HG03558 (cell line): ENCODE measurements at regions not wholly inside any gene's neighbourhood (a gene's known extent, or its start where the extent isn't known, plus 50 kb on each side); places are given as distances from the start of the nearest gene placed in this dataset.

ENCODE experiments used
- ATAC-seq: cut with Tn5 transposase; IDR thresholded peaks from one replicate; pipeline ENCODE4 v1.9.1; 2021; ENCODE audit warnings: moderate number of reproducible peaks; ENCODE audit not compliant: unreplicated experiment; ENCODE audit errors: extremely low read depth

DNA sequence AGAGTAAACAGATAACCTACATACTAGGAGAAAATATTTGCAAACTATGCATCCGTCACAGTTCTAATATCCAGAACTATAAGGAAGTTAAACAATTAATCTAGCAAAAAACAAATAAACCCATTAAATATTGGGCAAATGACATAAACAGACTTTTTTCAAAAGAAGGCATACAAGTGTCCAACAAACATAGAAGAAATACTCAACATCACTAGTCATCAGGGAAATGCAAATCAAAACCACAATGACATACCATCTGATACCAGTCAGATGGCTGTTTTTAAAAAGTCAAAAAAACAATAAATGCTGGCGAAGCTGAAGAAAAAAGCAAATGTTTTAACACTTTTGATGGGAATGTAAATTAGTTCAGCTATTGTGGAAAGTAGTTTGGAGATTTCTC lies 1117.7 kb upstream of the MAP3K7 start:
- no peak for ATAC-seq

DNA sequence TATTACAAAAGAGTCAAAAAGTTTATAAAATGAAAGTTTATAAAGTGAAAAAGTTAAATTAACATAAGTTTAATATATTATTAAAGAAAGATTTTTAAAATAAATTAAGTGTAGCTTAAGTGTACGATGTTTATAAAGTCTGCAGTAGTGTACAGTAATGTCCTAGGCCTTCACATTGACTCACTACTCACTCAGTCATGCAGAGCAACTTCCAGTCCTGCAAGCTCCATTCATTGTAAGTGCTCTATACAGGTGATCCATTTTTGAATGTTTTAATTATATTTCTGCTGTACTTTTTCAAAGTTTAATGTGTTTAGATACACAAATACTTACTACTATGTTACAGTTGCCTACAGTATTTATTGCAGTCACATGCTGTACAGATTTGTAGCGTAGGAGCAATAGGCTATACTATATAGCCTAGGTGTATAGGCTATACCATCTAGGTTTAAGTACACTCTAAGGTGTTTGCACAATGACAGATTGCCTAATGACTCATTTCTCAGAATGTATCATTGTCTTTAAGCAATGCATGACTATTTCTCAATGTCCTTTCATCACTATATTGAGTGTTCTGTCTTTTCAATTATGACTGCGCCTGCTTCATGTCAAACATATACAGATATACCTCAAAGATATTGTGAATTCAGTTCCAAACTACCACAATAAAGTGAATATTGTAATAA lies 1110.3 kb upstream of the MAP3K7 start:
- peak; percentile 50 for ATAC-seq

DNA sequence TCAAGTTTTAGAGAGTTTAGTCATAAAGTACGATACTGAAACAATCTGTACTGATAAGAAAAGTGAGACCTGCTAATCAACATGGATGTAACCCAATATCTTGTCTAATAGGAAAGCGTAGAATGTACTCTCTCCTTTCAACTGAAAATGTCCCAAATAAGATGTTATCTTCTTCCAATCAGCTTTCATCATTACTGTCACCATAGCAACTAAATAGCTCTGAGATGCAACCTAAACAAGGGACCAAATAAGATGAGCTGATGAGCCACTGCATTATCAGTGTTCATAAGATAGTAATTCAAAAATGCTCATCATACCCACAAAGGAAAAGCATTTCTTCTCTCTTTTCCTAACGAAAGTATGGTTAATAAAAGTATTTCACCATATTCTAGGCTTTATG lies 1108.3 kb upstream of the MAP3K7 start:
- ATAC-seq, result no peak

DNA sequence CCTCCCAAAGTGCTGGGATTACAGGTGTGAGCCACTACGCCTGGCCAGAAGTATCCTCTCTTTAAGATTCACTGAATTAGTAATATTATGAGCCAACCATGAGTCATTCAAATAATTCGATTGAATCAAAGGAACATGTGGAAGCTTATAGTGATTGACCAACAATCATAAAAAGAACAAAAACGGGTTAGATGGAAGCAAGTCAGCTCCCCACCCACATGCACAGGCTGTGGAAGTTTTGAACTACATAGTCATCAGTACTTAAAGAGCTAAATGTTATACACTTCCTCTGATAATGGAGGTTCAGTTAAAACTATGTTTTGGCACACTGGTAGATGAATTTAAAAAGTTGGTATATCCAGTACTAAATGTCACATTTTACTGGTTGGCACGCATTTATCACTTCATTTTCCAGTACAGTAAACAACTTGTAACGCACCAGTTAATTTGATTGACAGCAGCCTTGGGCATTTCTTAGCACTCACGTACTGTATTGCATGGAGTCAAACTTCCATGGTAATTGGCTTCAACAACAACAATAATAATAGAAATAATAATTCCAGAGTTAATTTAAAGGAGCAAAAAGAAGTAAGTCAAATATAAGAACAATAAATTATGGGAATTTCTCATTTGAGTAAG lies 1107.3 kb upstream of the MAP3K7 start:
- no peak for ATAC-seq

DNA sequence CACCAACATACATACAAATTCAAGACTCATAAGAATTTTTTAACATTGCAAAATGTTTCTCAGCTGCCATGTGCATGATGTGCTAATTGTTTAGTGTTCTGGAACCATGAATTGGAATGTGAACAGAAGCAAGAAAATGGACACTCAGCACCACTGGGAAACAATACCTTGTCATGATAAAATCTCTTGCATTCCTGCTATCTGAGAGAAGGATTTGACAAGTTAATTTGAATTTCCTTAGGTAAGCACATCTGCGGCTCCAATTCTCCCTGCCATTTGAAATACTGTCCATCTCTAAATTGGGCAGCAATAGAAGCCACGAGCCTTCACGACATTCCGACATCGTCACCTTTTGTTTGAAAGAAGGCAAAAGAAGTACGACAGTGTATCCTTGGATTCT lies 1104.6 kb upstream of the MAP3K7 start:
- no peak for ATAC-seq

DNA sequence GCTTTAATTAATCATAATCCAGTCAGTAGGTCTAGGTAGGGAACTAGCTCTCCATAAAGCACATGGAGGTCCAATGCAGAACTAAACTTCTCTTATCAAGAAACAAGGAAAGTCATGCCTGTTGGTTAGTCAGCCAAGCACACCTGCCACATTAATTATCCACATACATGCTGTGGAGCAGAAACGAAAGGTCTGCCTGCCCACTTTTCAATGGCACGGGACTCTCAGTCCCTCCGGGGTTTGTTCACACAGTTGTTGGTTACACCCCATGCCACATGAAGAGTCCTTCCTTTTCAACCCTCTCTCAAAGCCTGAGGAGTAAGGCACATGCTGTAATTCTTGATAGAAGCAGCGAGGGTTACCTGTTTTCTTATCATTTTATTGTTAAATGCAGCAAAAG lies 1096.4 kb upstream of the MAP3K7 start:
- ATAC-seq, result no peak

DNA sequence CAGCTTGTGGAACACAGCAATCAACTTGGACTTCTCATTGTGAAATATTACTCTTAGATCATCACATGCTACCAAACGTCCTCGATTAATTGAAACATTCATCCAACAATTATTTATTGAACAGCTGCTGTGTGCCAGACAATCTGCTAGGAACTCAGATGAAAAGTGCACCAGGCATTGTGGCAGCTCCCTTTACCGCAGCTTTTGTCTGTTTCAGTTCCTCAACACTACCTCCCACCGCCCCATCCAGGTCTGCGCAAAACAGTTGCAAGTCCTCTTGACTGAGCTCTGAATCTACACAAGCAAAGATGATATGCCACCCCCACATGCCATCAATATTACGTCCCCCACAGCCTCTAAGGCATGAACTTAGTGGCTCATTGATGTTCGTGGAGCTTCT lies 1094.4 kb upstream of the MAP3K7 start:
- ATAC-seq, result no peak

DNA sequence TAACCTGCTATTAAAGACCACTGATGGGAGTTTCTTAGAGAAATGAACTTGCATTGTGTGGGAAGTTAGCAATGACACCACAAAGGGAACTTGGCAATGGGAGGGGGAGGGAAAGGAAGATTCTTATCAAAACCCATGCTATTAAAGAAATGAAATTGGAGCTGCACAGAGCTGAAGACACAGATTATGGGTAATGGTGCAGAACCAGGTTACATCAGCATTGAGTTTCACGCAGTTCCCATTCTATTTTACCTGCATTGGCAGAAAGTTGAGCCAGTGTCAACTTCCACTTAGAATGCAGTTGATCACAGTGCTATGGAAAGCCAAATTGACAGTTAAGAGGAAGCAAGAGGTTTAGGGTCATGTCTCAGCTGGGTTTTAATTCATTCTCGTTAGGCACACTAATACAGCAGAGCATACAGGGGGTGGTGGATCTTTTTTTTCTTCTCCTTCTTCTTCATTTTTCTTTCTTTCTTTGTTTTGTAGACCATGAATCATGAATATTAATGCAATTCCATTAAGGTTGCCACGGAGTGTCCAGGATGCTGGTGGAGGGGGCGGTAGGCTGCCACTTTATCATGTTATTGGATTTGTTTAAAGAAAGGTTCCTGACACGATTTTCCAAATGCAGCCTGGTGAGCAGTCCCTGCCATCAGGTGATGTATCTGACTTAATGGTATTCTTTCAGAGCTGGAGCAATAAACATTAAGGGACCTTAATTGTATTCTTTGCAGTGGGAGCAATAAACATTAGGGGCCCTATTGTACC lies 1092.0 kb upstream of the MAP3K7 start:
- no peak for ATAC-seq

DNA sequence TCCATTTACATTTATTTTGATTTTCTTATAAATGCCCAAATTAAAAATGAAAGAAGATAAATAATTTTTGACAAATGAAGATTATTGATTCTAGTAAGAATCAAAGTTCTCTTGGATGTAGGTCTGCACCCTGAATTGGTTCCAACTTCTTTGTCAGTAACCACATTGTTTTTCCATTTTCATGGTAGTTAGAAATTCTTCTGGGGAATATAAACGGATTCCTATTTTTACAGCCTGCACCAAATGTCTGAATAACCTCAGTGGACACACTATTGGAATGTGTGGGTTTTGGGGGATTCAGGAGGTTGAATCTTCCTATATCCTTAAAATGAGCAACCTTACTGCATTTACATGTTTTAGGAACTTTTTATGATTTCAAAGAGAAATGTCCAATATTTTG lies 1085.3 kb upstream of the MAP3K7 start:
- no peak for ATAC-seq

DNA sequence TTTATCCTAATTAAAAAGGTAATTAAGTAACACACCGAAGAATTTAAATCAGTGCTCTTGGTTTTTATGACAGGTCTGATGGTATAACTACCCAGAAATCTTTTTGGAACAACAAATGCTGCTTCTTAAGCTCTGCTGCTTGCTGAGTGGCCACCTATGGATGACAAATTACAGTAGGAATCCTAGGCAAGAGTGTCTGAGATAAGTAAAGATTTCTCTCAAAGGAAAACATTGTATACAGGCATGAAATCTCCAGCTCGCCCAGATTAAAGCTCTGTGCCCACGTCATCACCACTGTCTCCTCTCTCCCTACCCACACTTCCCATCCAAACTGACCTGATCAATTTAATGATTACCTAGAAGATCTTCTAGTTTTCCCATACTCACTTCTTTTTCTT lies 1083.0 kb upstream of the MAP3K7 start:
- no peak for ATAC-seq

DNA sequence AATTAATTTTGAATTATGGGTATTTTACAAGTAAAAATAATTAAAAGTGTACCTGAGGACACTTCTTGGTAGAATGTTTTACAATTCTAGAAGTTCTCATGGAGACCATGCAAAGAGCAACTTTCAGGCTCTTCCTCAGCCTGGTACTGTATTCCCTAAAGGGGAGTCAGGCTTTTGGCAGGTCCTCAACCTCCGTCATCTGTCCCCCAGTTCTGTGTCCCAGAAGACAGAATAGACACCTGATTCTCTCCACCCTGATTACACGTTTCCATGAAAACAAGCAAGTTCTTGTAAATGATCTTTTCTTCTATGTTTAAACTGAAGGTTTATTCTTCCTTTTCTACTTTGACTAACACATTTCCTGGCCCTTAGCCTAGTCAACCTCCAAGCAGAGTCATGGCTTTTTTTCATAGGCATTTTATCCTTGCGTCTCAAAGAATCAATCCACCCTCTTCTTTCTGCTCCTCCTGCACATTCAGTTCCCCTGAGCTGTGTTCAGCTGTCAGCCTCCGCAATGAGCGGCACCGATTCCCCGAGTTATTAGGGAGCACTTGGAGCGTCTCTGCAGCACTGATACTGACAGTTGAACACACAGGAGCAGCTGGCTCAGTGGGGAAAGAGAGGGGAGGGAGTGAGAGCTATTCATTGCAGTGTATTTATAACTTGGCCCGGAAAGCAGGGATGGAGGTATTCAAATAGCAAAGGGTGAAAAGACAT lies 1082.4 kb upstream of the MAP3K7 start:
- ATAC-seq, result no peak

DNA sequence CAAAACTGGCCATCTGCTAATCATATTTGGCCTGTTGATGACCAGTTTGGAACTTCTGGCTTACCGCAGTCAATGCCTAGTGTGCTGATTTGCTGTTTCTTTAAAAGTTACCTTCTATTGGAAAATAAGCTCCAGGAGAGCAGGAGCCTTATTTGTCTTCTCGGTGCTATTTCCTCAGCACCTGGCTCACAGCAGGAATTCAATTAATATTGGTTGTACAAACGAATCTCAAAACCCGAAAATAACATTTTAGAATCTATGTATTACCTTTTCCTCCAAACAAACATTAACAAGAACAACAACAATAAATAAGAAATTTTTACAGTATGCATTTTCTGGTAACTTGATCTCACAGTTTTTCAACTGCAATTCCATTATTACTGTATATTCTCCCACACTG lies 1080.7 kb upstream of the MAP3K7 start:
- no peak for ATAC-seq

DNA sequence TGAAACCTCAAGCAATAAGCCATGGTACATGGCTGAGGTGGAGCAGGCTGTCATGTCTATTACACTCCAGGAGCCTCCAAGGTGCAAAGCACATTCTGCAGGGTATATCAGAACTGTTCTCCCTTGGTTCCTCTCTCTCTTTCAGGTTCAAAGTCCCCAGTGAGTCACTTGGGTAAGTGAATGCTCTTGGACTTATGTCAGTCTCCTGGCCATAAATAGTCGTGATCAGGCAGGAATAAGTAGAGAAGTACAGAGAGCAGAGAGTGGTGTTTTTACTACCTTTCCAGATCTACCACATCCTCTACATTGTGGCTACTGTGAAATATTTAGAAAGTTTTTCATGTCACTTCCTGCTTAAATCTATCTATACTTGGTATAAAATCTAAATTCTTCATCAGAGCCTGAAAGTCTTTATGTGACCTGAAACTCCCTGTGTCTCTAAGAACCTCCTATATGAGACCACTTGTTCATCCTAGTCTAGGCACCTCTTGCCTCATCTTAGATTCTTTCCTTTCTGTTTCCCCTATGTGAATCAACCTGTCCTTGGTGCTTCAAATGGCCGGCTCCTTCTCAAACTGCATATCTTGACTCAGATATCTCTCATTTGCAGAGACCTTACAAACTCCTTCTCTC lies 1077.6 kb upstream of the MAP3K7 start:
- ATAC-seq, result no peak

DNA sequence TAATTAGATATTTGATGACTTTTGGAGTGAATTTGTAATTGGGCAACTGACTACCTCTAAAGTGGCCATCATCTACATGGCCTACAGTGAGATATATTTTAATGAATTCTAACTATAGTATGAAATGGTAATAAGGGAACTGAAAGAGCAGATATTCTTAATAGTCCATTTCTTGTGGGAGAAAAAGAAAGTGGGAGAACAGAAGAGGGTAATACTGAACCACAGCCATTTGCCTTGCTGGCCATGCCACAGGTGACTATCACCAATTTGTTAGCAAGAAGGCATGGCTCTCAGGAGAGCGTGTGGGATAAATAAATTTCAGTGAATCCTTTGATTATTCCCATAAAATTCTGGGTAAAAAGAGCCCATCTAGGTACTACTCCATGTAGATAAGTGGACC lies 1074.0 kb upstream of the MAP3K7 start:
- ATAC-seq, result no peak

DNA sequence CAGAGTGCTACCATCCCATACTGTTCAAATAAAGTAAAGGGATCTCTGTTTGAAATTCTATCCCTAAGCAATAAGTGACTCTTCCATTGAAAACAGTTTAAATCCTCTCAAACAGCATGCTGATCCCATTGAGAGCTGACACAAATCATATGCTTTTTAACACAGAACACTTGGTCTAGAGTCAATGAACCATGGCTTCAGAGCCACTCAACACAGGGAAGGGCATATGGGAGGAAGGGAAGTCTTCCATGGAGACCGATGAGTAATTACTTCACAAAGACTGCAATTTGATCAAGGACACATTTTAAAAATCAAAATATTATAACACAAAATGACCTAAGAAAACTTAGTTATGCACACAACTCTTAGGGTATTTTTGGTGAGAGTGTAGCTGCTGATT lies 1073.0 kb upstream of the MAP3K7 start:
- no peak for ATAC-seq

DNA sequence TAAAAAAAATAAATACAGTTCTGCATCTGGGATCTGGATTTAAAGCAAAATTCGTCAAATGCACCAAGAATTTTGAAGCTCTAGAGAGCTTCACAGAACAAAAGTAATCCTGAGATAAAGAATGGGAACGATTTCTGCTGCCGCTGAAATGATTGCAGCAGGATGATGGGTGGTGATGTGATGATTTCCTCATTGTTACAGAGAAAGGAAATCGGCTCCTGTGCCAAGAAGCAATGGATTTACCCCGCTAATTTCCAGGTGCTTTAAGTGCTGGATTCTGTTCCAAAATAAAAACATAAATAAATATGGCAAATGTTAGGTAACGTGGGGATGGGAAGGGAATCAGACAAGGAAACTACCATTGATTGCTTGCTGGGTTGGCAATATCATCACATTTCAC lies 1067.9 kb upstream of the MAP3K7 start:
- ATAC-seq, result no peak

DNA sequence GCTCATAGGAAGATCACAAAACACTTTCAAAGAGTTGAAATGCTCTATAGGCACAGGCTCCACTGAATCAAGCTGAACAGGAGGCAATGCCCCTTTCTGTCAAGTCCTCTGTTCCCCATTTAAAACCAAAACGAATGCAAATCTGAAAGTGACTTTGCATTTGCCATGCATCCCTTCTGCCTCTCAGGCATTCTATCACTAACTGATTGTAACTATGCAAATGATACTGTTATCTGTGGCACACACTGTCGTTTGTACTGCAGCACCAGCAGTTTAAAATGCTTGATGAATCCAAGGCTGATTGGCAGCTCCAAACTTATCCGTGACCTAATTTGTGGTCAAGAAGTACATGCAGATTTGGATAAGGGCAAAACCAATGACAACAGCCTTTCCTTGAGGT lies 1067.5 kb upstream of the MAP3K7 start:
- no peak for ATAC-seq

DNA sequence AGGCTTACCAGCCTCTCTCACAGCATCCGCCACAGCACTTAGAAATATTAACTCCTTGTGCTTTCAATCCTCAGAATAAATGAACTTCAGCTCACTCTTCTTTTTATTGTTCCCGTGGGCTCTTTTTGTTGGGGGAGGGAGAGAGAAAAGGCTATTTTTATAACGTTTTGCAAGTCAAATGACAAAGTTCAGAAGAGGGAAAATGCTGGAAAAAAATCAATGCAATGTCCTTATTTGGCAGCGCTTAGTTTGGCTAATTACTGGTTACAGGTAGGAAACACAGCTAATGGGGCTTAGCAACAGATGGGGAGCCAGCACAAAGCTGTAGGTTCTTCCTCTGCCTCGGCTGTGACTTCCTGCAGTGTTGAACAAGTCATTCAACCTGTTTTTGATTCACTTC lies 1067.0 kb upstream of the MAP3K7 start:
- ATAC-seq, result no peak

DNA sequence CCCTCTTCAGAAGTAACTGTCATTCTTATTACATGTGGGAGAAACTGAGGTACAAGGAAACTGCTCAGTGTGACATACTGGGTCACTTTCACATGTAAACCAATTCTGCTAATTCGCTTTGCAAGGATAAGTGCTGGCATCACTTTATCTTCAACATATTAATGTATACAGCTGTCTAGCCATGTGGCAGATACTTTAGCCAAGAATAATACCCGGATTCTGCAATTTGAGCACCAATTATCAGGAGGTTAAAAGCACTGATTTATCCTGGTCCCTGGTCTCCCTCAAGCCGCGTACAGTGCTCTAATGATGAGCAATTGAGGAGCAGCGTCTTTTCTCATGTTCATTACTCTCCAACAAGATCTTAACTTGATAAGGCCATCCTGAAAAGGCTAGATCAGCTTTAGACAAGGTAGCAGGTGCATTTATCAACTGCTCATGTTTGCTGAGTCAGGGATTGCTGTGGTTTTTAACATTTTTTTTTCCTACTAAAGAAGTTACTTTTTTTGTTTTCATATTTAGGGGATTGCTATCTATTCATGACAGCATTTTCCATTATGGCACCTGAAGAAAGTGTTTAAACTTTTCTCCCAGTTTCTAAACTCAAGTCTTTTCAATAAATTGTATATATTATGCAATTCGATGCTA lies 1066.3 kb upstream of the MAP3K7 start:
- ATAC-seq, result no peak

DNA sequence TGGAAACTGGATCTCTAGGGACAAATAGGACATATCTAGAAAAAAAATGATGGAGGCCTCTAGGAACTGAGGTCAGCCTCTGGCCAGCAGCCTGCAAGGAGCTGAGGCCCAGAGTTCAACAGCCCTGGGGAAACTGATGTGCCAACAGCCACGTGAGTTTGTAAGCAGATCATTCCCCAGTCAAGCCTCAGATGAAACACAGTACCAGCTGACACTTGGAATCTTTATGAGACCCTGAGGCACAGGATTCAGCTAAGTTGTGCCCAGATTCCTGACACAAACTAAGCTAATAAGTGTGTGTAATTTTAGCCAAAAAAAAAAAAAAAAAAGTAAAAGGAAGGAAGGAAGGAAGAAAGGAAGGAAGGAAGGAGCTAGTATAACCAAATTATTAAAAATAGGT lies 1059.8 kb upstream of the MAP3K7 start:
- no peak for ATAC-seq
